Stomach (tissue), 4 donors: ENCODE measurements at regions not wholly inside any gene's neighbourhood (a gene's known extent, or its start where the extent isn't known, plus 50 kb on each side); places are given as distances from the start of the nearest gene placed in this dataset.

Experiments used
- POLR2A ChIP-seq, 4 donors: fragments of 450-650 bp; IDR thresholded peaks; one replicate each; pipeline ENCODE4 v1.6.1; 2016; ENCODE audit warnings: antibody characterized with exemption in 4 of 4, control low read depth in 2 of 4, mild to moderate bottlenecking in 1 of 4, moderate library complexity in 1 of 4
- TF ChIP-seq, protein P1 (sequence below), 7 experiments: fragments of 450-650 bp in 4 of 7; fragments of 200-600 bp in 3 of 7; sonication (generic) in 3 of 7; IDR thresholded peaks; one replicate each; pipeline ENCODE4 v1.5.1; 2016 to 2019; ENCODE audit warnings: antibody characterized with exemption in 7 of 7, control low read depth in 2 of 7, mild to moderate bottlenecking in 1 of 7

DNA sequence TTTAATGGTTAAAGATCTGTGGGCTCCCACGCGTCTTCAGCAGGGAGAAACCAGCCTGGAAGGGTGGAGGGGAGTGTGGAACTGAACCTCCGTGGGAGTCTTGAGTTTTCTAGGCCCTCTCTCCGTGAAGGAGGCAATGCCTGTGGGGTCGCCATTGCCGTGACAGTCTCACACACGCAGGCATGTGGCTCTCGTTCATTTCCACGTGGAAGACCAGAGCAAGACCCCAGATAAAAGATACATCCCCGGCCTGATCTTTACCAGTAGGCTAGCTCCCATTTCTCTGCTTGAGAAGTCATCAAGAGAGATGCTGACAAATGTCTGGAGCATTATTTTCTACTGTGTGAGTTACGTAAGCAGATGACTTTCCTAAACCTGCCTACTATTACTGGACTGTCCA, 491.7 kb upstream of the LMO3 start:
- TF ChIP-seq, protein P1, sequence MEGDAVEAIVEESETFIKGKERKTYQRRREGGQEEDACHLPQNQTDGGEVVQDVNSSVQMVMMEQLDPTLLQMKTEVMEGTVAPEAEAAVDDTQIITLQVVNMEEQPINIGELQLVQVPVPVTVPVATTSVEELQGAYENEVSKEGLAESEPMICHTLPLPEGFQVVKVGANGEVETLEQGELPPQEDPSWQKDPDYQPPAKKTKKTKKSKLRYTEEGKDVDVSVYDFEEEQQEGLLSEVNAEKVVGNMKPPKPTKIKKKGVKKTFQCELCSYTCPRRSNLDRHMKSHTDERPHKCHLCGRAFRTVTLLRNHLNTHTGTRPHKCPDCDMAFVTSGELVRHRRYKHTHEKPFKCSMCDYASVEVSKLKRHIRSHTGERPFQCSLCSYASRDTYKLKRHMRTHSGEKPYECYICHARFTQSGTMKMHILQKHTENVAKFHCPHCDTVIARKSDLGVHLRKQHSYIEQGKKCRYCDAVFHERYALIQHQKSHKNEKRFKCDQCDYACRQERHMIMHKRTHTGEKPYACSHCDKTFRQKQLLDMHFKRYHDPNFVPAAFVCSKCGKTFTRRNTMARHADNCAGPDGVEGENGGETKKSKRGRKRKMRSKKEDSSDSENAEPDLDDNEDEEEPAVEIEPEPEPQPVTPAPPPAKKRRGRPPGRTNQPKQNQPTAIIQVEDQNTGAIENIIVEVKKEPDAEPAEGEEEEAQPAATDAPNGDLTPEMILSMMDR (IDR thresholded peaks at IDR 0.05): no peak
- TF ChIP-seq POLR2A (IDR thresholded peaks at IDR 0.05): no peak
